ENCODE measurements at regions not wholly inside any gene's neighbourhood (a gene's known extent, or its start where the extent isn't known, plus 50 kb on each side); places are given as distances from the start of the nearest gene placed in this dataset.

- TF ChIP-seq PHF8 (CRISPR knock-in tag; IDR thresholded peaks at IDR 0.05), result no peak
- TF ChIP-seq TCF12 (IDR thresholded peaks at IDR 0.05), result no peak
- TF ChIP-seq TCF12 (CRISPR knock-in tag; IDR thresholded peaks at IDR 0.05), result no peak
- TF ChIP-seq RERE (CRISPR knock-in tag; IDR thresholded peaks at IDR 0.05; ENCODE audit: low read depth), result no peak
Observed at GRCh38 chr3:99172736-99173657, 271.5 kb upstream of the DCBLD2 start.

Data from HepG2 (cell line).